CD14-positive monocyte (primary cell): ENCODE measurements at regions not wholly inside any gene's neighbourhood (a gene's known extent, or its start where the extent isn't known, plus 50 kb on each side); places are given as distances from the start of the nearest gene placed in this dataset.
A peak's percentile ranks its signal among the peaks of the same experiment; 100 is the strongest.

Experiments used
- DNase-seq, 3 donors: peaks; one replicate each; pipeline ENCODE4 v3.0.0-alpha.2; 2011 to 2022
- H2AFZ ChIP-seq: 2 replicates; pipeline ENCODE4 v1.6.0; 2012; ENCODE audit warnings: mild to moderate bottlenecking, low read depth, low read length, inconsistent platforms; ENCODE audit not compliant: insufficient read depth, poor library complexity, severe bottlenecking
- H3K27ac ChIP-seq, 2 donors: 1 replicate in 1 of 2; 2 replicates in 1 of 2; pipeline ENCODE4 v1.5.1; 2012 to 2013; ENCODE audit warnings: low read length in 2 of 2, control low read depth in 1 of 2, inconsistent platforms in 1 of 2, low read depth in 1 of 2, mild to moderate bottlenecking in 1 of 2
- H3K27me3 ChIP-seq, 2 donors: one replicate each; pipeline versions ENCODE4 v1.6.0 to v1.6.1; 2011 to 2013; ENCODE audit warnings: low read length in 2 of 2; ENCODE audit not compliant: control insufficient read depth in 2 of 2, insufficient read depth in 2 of 2
- H3K36me3 ChIP-seq, 2 donors: replicated peaks in 1 of 2; 1 replicate in 1 of 2; 2 replicates in 1 of 2; pipeline versions ENCODE4 v1.5.1 to v1.6.1; 2012 to 2013; ENCODE audit warnings: low read length in 2 of 2, control low read depth in 1 of 2, inconsistent platforms in 1 of 2, mild to moderate bottlenecking in 1 of 2; ENCODE audit not compliant: insufficient read depth in 2 of 2, control insufficient read depth in 1 of 2
- H3K4me1 ChIP-seq, 2 donors: 1 replicate in 1 of 2; 2 replicates in 1 of 2; pipeline versions ENCODE4 v1.5.1 to v1.6.1; 2012 to 2013; ENCODE audit warnings: low read length in 2 of 2, control low read depth in 1 of 2, inconsistent platforms in 1 of 2, mild to moderate bottlenecking in 1 of 2, moderate library complexity in 1 of 2; ENCODE audit not compliant: insufficient read depth in 2 of 2, control insufficient read depth in 1 of 2
- H3K4me2 ChIP-seq: replicated peaks from 2 replicates; pipeline ENCODE3; 2012; ENCODE audit warnings: low read length, moderate library complexity, mild to moderate bottlenecking; ENCODE audit not compliant: poor library complexity, severe bottlenecking; ENCODE audit errors: extremely low read depth
- H3K4me3 ChIP-seq, 3 experiments: fragments of 200-600 bp in 1 of 3; sonication (generic) in 1 of 3; replicated peaks in 1 of 3; 1 replicate in 2 of 3; 2 replicates in 1 of 3; pipeline ENCODE4 v1.5.1; 2011 to 2013; ENCODE audit warnings: low read length in 3 of 3, mild to moderate bottlenecking in 3 of 3, control low read depth in 2 of 3, low read depth in 2 of 3, inconsistent platforms in 1 of 3, moderate library complexity in 1 of 3
- H3K79me2 ChIP-seq: 2 replicates; pipeline ENCODE4 v1.6.0; 2012; ENCODE audit warnings: mild to moderate bottlenecking, control low read depth, inconsistent platforms, low read length, moderate library complexity; ENCODE audit not compliant: insufficient read depth
- H3K9ac ChIP-seq: 2 replicates; pipeline ENCODE4 v1.6.0; 2017; ENCODE audit warnings: low read length, mild to moderate bottlenecking; ENCODE audit not compliant: insufficient read depth, poor library complexity, severe bottlenecking
- H3K9me3 ChIP-seq, 2 donors: replicated peaks in 1 of 2; 1 replicate in 1 of 2; 2 replicates in 1 of 2; pipeline versions ENCODE4 v1.5.1 to v1.6.1; 2012 to 2013; ENCODE audit warnings: low read length in 2 of 2, control low read depth in 1 of 2; ENCODE audit not compliant: control insufficient read depth in 1 of 2, insufficient read depth in 1 of 2
- H4K20me1 ChIP-seq: 2 replicates; pipeline ENCODE4 v1.6.0; 2012; ENCODE audit warnings: mild to moderate bottlenecking, low read length, control low read depth, moderate library complexity; ENCODE audit not compliant: insufficient read depth
- H3K27ac Mint-ChIP-seq, 7 donors: one replicate each; pipeline ENCODE4 v1.8.0; 2020; ENCODE audit warnings: mild to moderate bottlenecking in 7 of 7, mixed read lengths in 7 of 7, moderate library complexity in 6 of 7, inconsistent platforms in 2 of 7
- H3K27me3 Mint-ChIP-seq, 3 donors: one replicate each; pipeline ENCODE4 v1.8.0; 2021 to 2022; ENCODE audit warnings: low read depth in 3 of 3, mild to moderate bottlenecking in 3 of 3, mixed read lengths in 3 of 3, moderate library complexity in 3 of 3, inconsistent platforms in 1 of 3
- H3K36me3 Mint-ChIP-seq, 2 donors: one replicate each; pipeline ENCODE4 v1.8.0; 2020; ENCODE audit warnings: mixed read lengths in 2 of 2, inconsistent platforms in 1 of 2, mild to moderate bottlenecking in 1 of 2
- H3K4me1 Mint-ChIP-seq: one replicate; pipeline ENCODE4 v1.8.0; 2020; ENCODE audit warnings: mild to moderate bottlenecking, mixed read lengths
- H3K4me3 Mint-ChIP-seq, 2 donors: one replicate each; pipeline ENCODE4 v1.8.0; 2020; ENCODE audit warnings: mild to moderate bottlenecking in 2 of 2, mixed read lengths in 2 of 2, moderate library complexity in 1 of 2
- H3K9me3 Mint-ChIP-seq, 7 donors: one replicate each; pipeline ENCODE4 v1.8.0; 2020 to 2022; ENCODE audit warnings: mixed read lengths in 7 of 7, mild to moderate bottlenecking in 6 of 7, moderate library complexity in 6 of 7, inconsistent platforms in 2 of 7
- CTCF ChIP-seq: fragments of 200-600 bp; IDR thresholded peaks from one replicate; pipeline ENCODE4 v1.8.0; 2022; ENCODE audit warnings: antibody characterized with exemption, mild to moderate bottlenecking
- WGBS: methylation state at CpG from one replicate; pipeline ENCODE4 v1.1.5; 2013; ENCODE audit warnings: missing lambda C conversion rate; ENCODE audit not compliant: insufficient coverage; 5-methylcytosine and 5-hydroxymethylcytosine counted together
- intact Hi-C, 2 donors: fragments of 100-400 bp; cut with micrococcal nuclease; formaldehyde crosslinking; loops; one replicate each; pipeline versions ENCODE4 v1.15.0 to v1.15.1; 2023

DNA sequence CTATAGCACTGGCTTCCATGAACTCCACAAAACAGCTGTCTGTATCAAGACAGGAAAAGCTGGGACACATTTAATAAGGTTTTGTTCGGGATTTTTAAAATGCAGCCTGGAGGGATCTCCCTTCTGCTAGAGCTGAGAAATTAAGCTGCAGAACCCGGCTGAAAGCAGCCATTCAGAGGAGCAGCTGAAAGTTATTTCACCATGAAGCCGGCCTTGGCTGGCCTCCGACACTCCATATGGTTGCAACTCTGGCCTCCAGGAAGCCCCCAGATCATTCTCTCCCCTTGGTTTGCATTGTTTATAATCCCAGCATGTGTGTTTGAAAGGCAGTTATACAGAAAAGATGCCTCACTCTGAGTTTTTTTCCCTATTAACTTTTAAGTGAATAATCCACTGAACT lies 239.4 kb downstream of the SPATA18 start:
- Histone ChIP-seq H4K20me1 (no peaks in the 10 kb centered on the region), H3K9ac (no peak overlapping the region), H3K27me3 (no peaks in the 10 kb centered on the region), H3K36me3 (no peaks in the 10 kb centered on the region), H3K27ac (no peak overlapping the region), H3K4me1 (no peaks in the 10 kb centered on the region), H3K79me2 (no peaks in the 10 kb centered on the region), H2AFZ (no peak overlapping the region), H3K4me3 (no peak overlapping the region), H3K9me3 (peaks cover 0 to 5% of the 10 kb centered on the region in 2 donors), H3K4me2 (no peak overlapping the region)
- peaks cover 0 to 12% (median 5%) of the 10 kb centered on the region in 7 donors for H3K9me3 Mint-ChIP-seq
- intact Hi-C loops, result no loop called here
- H3K4me3 Mint-ChIP-seq, result no peak overlapping the region
- no peak for DNase-seq
- no peak overlapping the region for H3K27ac Mint-ChIP-seq
- H3K27me3 Mint-ChIP-seq, result no peaks in the 10 kb centered on the region
- no peaks in the 10 kb centered on the region for H3K36me3 Mint-ChIP-seq
- no peak for TF ChIP-seq CTCF
- 94% methylated on average over 2 of the region's 4 CpGs for WGBS
- no peaks in the 10 kb centered on the region for H3K4me1 Mint-ChIP-seq

- H4K20me1 ChIP-seq, result no peaks in the 10 kb centered on the region
- Mint-ChIP-seq H3K36me3 (no peaks in the 10 kb centered on the region), H3K4me3 (no peak overlapping the region), H3K9me3 (peaks cover 0 to 13% (median 2%) of the 10 kb centered on the region in 7 donors), H3K27ac (peak overlapping the region in 1 of 7 donors; percentile 34), H3K27me3 (no peaks in the 10 kb centered on the region), H3K4me1 (no peaks in the 10 kb centered on the region)
- H3K79me2 ChIP-seq, result no peaks in the 10 kb centered on the region
- no peak overlapping the region for H3K9ac ChIP-seq
- no peak for DNase-seq
- no peak overlapping the region for H3K4me3 ChIP-seq
- no peak for TF ChIP-seq CTCF
- intact Hi-C loops, result no loop called here
- H3K4me1 ChIP-seq, result no peaks in the 10 kb centered on the region
- no peaks in the 10 kb centered on the region for H3K27me3 ChIP-seq
- no peaks in the 10 kb centered on the region for H3K36me3 ChIP-seq
- no peak overlapping the region for H2AFZ ChIP-seq
- no peak overlapping the region for H3K4me2 ChIP-seq
- H3K9me3 ChIP-seq, result peaks cover 0 to 5% of the 10 kb centered on the region in 2 donors
- H3K27ac ChIP-seq, result no peak overlapping the region
These were observed 241.1 kb downstream of the SPATA18 start for GRCh38 chr4:52292245-52292644.
